GM21529 (cell line): ENCODE measurements at regions not wholly inside any gene's neighbourhood (a gene's known extent, or its start where the extent isn't known, plus 50 kb on each side); places are given as distances from the start of the nearest gene placed in this dataset.

Experiments
- ATAC-seq: cut with Tn5 transposase; IDR thresholded peaks from one replicate; pipeline ENCODE4 v1.9.1; 2021; ENCODE audit not compliant: unreplicated experiment

GRCh38 chr1:217004776-217005436 is 281.7 kb upstream of the ESRRG start:
- no peak for ATAC-seq

GRCh38 chr1:217003355-217003754 is 280.1 kb upstream of the ESRRG start:
- no peak for ATAC-seq

- no peak for ATAC-seq
Observed at GRCh38 chr1:216997831-216998230, 274.6 kb upstream of the ESRRG start.

- ATAC-seq, result no peak
Observed at GRCh38 chr1:216997069-216997468, 273.8 kb upstream of the ESRRG start.

GRCh38 chr1:216984536-216984935 is 261.3 kb upstream of the ESRRG start:
- ATAC-seq, result no peak

- ATAC-seq, result no peak
Observed at GRCh38 chr1:216983823-216984222, 260.6 kb upstream of the ESRRG start.

GRCh38 chr1:216961516-216961915 is 238.3 kb upstream of the ESRRG start:
- no peak for ATAC-seq

GRCh38 chr1:216960716-216961115 is 237.5 kb upstream of the ESRRG start:
- no peak for ATAC-seq

- ATAC-seq, result no peak
Observed at GRCh38 chr1:216958569-216958968, 235.3 kb upstream of the ESRRG start.

- ATAC-seq, result no peak
Observed at GRCh38 chr1:216953495-216953894, 230.3 kb upstream of the ESRRG start.

GRCh38 chr1:216952864-216953263 is 229.6 kb upstream of the ESRRG start:
- ATAC-seq, result no peak

GRCh38 chr1:216945538-216946080 is 222.4 kb upstream of the ESRRG start:
- no peak for ATAC-seq

- ATAC-seq, result no peak
Observed at GRCh38 chr1:216944864-216945510, 221.8 kb upstream of the ESRRG start.

- no peak for ATAC-seq
Observed at GRCh38 chr1:216937491-216937890, 214.3 kb upstream of the ESRRG start.

- no peak for ATAC-seq
Observed at GRCh38 chr1:216936779-216937178, 213.6 kb upstream of the ESRRG start.

GRCh38 chr1:216935901-216936300 is 212.7 kb upstream of the ESRRG start:
- ATAC-seq, result no peak

GRCh38 chr1:216932424-216932823 is 209.2 kb upstream of the ESRRG start:
- no peak for ATAC-seq

GRCh38 chr1:216929870-216930582 is 206.8 kb upstream of the ESRRG start:
- no peak for ATAC-seq

GRCh38 chr1:216927633-216928032 is 204.4 kb upstream of the ESRRG start:
- no peak for ATAC-seq

- no peak for ATAC-seq
Observed at GRCh38 chr1:216926720-216927510, 203.7 kb upstream of the ESRRG start.

GRCh38 chr1:216925962-216926625 is 202.9 kb upstream of the ESRRG start:
- no peak for ATAC-seq
